H1 (cell line): ENCODE measurements at regions not wholly inside any gene's neighbourhood (a gene's known extent, or its start where the extent isn't known, plus 50 kb on each side); places are given as distances from the start of the nearest gene placed in this dataset.

Source experiments
- TBP ChIP-seq: IDR thresholded peaks from 2 replicates; pipeline ENCODE4 v1.6.1; 2011; ENCODE audit warnings: low read depth, low read length, improper control_type of control experiment
- TCF12 ChIP-seq: IDR thresholded peaks from 2 replicates; pipeline ENCODE4 v1.6.1; 2011; ENCODE audit warnings: low read depth, mild to moderate bottlenecking, low read length
- TEAD4 ChIP-seq: IDR thresholded peaks from 2 replicates; pipeline ENCODE4 v1.6.1; 2012; ENCODE audit warnings: low read depth, low read length, inconsistent platforms, mixed read lengths

- TF ChIP-seq TEAD4: no peak
- no peak for TF ChIP-seq TBP
- no peak for TF ChIP-seq TCF12
Measured at GRCh38 chr10:63759335-63759734, 238.1 kb downstream of the REEP3 start (continued).
